Lung (tissue), 11 donors: ENCODE measurements at regions not wholly inside any gene's neighbourhood (a gene's known extent, or its start where the extent isn't known, plus 50 kb on each side); places are given as distances from the start of the nearest gene placed in this dataset.

Experiments
- ATAC-seq: fragments of 200-7000 bp; cut with Tn5 transposase; one replicate; pipeline ENCODE4 v1.9.1; 2020; ENCODE audit warnings: moderate number of reproducible peaks; ENCODE audit not compliant: insufficient read depth, low FRiP score
- DNase-seq, 3 donors: peaks; one replicate each; pipeline ENCODE4 v3.0.0-alpha.2; 2013 to 2017
- H3K27ac ChIP-seq, 2 donors: one replicate each; pipeline ENCODE4 v1.5.1; 2013; ENCODE audit warnings: mild to moderate bottlenecking in 2 of 2, moderate library complexity in 2 of 2, control low read depth in 1 of 2, inconsistent platforms in 1 of 2, low read depth in 1 of 2, low read length in 1 of 2
- H3K27me3 ChIP-seq, 3 donors: one replicate each; pipeline ENCODE4 v1.5.1; 2013; ENCODE audit warnings: low read length in 2 of 3; ENCODE audit not compliant: control insufficient read depth in 3 of 3, insufficient read depth in 3 of 3
- H3K36me3 ChIP-seq, 4 donors: one replicate each; pipeline ENCODE4 v1.5.1; 2013; ENCODE audit warnings: low read length in 4 of 4, mild to moderate bottlenecking in 1 of 4, moderate library complexity in 1 of 4; ENCODE audit not compliant: control insufficient read depth in 4 of 4, insufficient read depth in 4 of 4
- H3K4me1 ChIP-seq, 5 donors: one replicate each; pipeline ENCODE4 v1.5.1; 2013; ENCODE audit warnings: low read length in 5 of 5, mild to moderate bottlenecking in 2 of 5, moderate library complexity in 1 of 5; ENCODE audit not compliant: control insufficient read depth in 5 of 5, insufficient read depth in 5 of 5
- H3K4me3 ChIP-seq: one replicate; pipeline ENCODE4 v1.5.1; 2013; ENCODE audit warnings: mild to moderate bottlenecking, control low read depth, moderate library complexity
- H3K9ac ChIP-seq, 2 donors: one replicate each; pipeline ENCODE4 v1.5.1; 2013; ENCODE audit warnings: low read length in 2 of 2, control low read depth in 1 of 2; ENCODE audit not compliant: insufficient read depth in 1 of 2
- H3K9me3 ChIP-seq, 4 donors: one replicate each; pipeline ENCODE4 v1.5.1; 2013; ENCODE audit warnings: low read length in 3 of 4, mild to moderate bottlenecking in 1 of 4, moderate library complexity in 1 of 4; ENCODE audit not compliant: control insufficient read depth in 4 of 4, insufficient read depth in 3 of 4
- WGBS, 2 donors: extraction: QIAGEN DNeasy Blood & Tissue Kit; methylation state at CpG; one replicate each; pipeline ENCODE4 v1.1.7; 2013; 5-methylcytosine and 5-hydroxymethylcytosine counted together
- TF ChIP-seq, protein P1 (sequence below): IDR thresholded peaks from 2 replicates; pipeline ENCODE4 v1.5.1; 2012; ENCODE audit warnings: mild to moderate bottlenecking; ENCODE audit errors: control extremely low read depth, extremely low read depth
- donor health status: control.
- donor health status: control.
- donor health status: Bipolar disorder and iron deficiency.
- donor health status: healthy.
- donor health status: DM: yes; HTN: yes; CAD: no.

DNA sequence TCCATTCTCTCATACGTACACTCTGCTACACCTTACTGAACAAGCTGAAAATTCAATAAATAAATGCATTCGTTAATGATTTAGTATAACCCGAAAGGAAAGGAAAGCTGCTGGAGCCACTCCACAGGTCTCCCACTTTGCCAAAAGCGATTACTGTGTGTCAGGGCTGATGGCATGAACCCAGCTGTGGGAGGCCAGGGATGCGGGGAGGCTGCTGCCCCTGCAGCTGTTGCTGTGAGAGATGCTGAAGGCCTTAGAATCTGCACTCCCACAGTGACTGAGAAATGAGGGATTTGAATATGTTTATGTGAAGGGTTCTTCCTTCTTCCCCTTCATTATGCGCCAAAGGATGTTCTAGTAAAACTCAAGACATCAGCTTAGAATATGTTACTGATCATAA is 58.7 kb upstream of the NBEA start:
- Histone ChIP-seq H3K9me3 (no peaks in the 10 kb centered on the region), H3K36me3 (no peaks in the 10 kb centered on the region), H3K4me3 (no peak overlapping the region), H3K4me1 (peaks cover 0 to 5% (median 0%) of the 10 kb centered on the region in 5 donors), H3K27ac (no peak overlapping the region), H3K27me3 (no peaks in the 10 kb centered on the region), H3K9ac (no peak overlapping the region)
- DNase-seq (peak in 1 of 3 donors; percentile 7), ATAC-seq (no peak)
- TF ChIP-seq, protein P1, sequence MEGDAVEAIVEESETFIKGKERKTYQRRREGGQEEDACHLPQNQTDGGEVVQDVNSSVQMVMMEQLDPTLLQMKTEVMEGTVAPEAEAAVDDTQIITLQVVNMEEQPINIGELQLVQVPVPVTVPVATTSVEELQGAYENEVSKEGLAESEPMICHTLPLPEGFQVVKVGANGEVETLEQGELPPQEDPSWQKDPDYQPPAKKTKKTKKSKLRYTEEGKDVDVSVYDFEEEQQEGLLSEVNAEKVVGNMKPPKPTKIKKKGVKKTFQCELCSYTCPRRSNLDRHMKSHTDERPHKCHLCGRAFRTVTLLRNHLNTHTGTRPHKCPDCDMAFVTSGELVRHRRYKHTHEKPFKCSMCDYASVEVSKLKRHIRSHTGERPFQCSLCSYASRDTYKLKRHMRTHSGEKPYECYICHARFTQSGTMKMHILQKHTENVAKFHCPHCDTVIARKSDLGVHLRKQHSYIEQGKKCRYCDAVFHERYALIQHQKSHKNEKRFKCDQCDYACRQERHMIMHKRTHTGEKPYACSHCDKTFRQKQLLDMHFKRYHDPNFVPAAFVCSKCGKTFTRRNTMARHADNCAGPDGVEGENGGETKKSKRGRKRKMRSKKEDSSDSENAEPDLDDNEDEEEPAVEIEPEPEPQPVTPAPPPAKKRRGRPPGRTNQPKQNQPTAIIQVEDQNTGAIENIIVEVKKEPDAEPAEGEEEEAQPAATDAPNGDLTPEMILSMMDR, result no peak
- 68 to 72% methylated on average over 6 of the region's 6 CpGs for WGBS, 2 donors

DNA sequence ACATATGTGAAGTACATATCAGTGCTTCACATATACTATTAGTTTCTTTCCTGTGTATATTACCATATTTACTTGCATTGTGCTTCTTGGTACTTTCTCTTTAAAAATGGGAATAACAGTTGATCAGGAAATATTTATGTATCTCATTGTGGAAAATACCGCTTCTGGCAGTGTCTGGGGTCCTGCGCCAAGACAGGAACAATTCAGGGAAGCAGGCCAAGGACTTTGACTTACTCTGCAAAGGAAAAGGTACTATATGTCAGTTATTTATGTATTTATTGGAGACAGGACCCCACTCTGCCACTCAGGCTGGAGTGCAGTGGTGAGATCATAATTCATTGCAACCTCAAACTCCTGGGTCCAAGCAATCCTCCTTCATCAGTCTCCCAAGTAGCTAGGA is 57.7 kb upstream of the NBEA start:
- TF ChIP-seq, protein P1, result no peak
- H3K4me1 ChIP-seq, result peaks cover 0 to 5% (median 0%) of the 10 kb centered on the region in 5 donors
- WGBS, 2 donors, result 56 to 69% methylated on average over 2 of the region's 2 CpGs

DNA sequence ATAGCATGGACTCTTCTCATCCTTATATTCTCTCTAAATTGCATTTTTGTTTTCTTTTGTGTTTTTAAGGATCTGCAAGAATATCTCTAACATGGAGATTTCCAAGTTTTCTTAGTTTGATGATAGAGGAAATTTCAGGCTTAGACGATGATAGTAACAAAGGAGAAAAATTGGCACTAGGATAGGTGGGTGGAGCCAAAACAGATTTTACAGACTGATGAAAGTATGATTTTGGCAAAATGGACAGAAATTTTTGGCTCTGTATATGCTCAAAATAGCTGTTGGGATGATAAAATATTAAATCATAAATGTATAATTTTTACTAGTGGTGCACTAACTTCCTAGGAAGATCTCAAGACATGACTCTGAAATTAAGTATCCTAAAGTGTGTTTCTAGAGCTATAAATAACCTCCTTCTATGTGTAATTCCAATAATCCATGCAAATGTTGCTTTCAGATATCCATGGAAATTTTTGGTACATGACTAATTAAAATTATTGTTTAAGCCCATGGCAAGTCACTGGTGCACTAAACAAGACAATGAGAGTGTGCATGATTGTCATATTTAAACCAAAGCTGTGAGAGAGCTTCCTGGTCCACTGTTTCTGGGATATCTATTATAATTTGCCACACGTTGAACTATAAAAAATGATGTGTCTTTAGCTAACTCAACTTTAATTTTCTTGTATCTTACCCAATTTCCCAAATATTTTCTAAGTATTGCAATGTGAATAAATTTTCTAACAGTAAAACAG is 55.8 kb upstream of the NBEA start:
- H3K4me1 ChIP-seq, result peaks cover 0 to 5% (median 0%) of the 10 kb centered on the region in 5 donors
- DNase-seq, result peak in 2 of 3 donors; percentile 6 to 42
- H3K27ac ChIP-seq, result no peak overlapping the region
- WGBS, 2 donors, result 46 to 48% methylated on average over 2 of the region's 2 CpGs
- no peak for ATAC-seq
- H3K27me3 ChIP-seq, result no peaks in the 10 kb centered on the region
- H3K36me3 ChIP-seq, result no peaks in the 10 kb centered on the region
- H3K9me3 ChIP-seq, result no peaks in the 10 kb centered on the region
- TF ChIP-seq, protein P1, result no peak
- no peak overlapping the region for H3K4me3 ChIP-seq
- no peak overlapping the region for H3K9ac ChIP-seq

More for the DNA sequence above, 57.7 kb upstream of the NBEA start:
- Histone ChIP-seq H3K9me3 (no peaks in the 10 kb centered on the region), H3K27me3 (no peaks in the 10 kb centered on the region), H3K9ac (no peak overlapping the region), H3K36me3 (no peaks in the 10 kb centered on the region), H3K4me3 (no peak overlapping the region), H3K27ac (no peak overlapping the region)
- ATAC-seq (no peak), DNase-seq (no peak)
